ENCODE measurements at regions not wholly inside any gene's neighbourhood (a gene's known extent, or its start where the extent isn't known, plus 50 kb on each side); places are given as distances from the start of the nearest gene placed in this dataset.

- H3K27ac ChIP-seq (ENCODE audit: low read depth, low read length, poor library complexity, severe bottlenecking), result no peak overlapping the region
- H3K27me3 ChIP-seq (replicated peaks; ENCODE audit: insufficient read depth, low read depth, low read length, poor library complexity), result no peaks in the 10 kb centered on the region
- H3K4me1 ChIP-seq (ENCODE audit: insufficient read depth, low read length, poor library complexity, severe bottlenecking), result no peaks in the 10 kb centered on the region
- H3K36me3 ChIP-seq (ENCODE audit: insufficient read depth, low read length, poor library complexity, severe bottlenecking), result no peaks in the 10 kb centered on the region
- intact Hi-C loops (cut with micrococcal nuclease; ENCODE audit: unreplicated experiment), result no loop called here
- POLR2A ChIA-PET (ENCODE audit: low non-redundant PET), result no interaction called here
- BruUV-seq (replicated peaks), result no TSS peak
- CTCF ChIA-PET, result no interaction called here
- H3K4me3 ChIP-seq (ENCODE audit: low read depth, low read length, poor library complexity, severe bottlenecking), result no peak overlapping the region
- no peak for TF ChIP-seq CTCF (conservative IDR thresholded peaks at IDR 0.05; ENCODE audit: low read depth, low read length)
- TF ChIP-seq EZH2 (IDR thresholded peaks at IDR 0.05; ENCODE audit: borderline replicate concordance, low read depth, low read length, poor library complexity, severe bottlenecking), result no peak
- H3K9me3 ChIP-seq (ENCODE audit: low read depth, low read length, poor library complexity, severe bottlenecking), result no peaks in the 10 kb centered on the region
- no peak for DNase-seq (ENCODE audit: low spot score)
Measured at GRCh38 chr14:26938054-26938453, 340.2 kb upstream of the NOVA1 start.

- Histone ChIP-seq H3K27ac (ENCODE audit: low read depth, low read length, poor library complexity, severe bottlenecking) (no peak overlapping the region), H3K36me3 (ENCODE audit: insufficient read depth, low read length, poor library complexity, severe bottlenecking) (no peaks in the 10 kb centered on the region), H3K4me3 (ENCODE audit: low read depth, low read length, poor library complexity, severe bottlenecking) (no peak overlapping the region), H3K4me1 (ENCODE audit: insufficient read depth, low read length, poor library complexity, severe bottlenecking) (no peaks in the 10 kb centered on the region), H3K27me3 (replicated peaks; ENCODE audit: insufficient read depth, low read depth, low read length, poor library complexity) (no peaks in the 10 kb centered on the region), H3K9me3 (ENCODE audit: low read depth, low read length, poor library complexity, severe bottlenecking) (no peaks in the 10 kb centered on the region)
- BruUV-seq (replicated peaks), result no TSS peak
- ChIA-PET POLR2A (ENCODE audit: low non-redundant PET) (no interaction called here), CTCF (no interaction called here)
- no peak for DNase-seq (ENCODE audit: low spot score)
- TF ChIP-seq EZH2 (IDR thresholded peaks at IDR 0.05; ENCODE audit: borderline replicate concordance, low read depth, low read length, poor library complexity, severe bottlenecking) (no peak), CTCF (conservative IDR thresholded peaks at IDR 0.05; ENCODE audit: low read depth, low read length) (no peak)
- intact Hi-C loops (cut with micrococcal nuclease; ENCODE audit: unreplicated experiment), result no loop called here
Measured at GRCh38 chr14:26939755-26940154, 341.9 kb upstream of the NOVA1 start.

- Histone ChIP-seq H3K27me3 (replicated peaks; ENCODE audit: insufficient read depth, low read depth, low read length, poor library complexity) (no peaks in the 10 kb centered on the region), H3K36me3 (ENCODE audit: insufficient read depth, low read length, poor library complexity, severe bottlenecking) (no peaks in the 10 kb centered on the region), H3K4me3 (ENCODE audit: low read depth, low read length, poor library complexity, severe bottlenecking) (no peak overlapping the region), H3K4me1 (ENCODE audit: insufficient read depth, low read length, poor library complexity, severe bottlenecking) (no peaks in the 10 kb centered on the region), H3K27ac (ENCODE audit: low read depth, low read length, poor library complexity, severe bottlenecking) (no peak overlapping the region), H3K9me3 (ENCODE audit: low read depth, low read length, poor library complexity, severe bottlenecking) (no peaks in the 10 kb centered on the region)
- CTCF ChIA-PET, result no interaction called here
- TF ChIP-seq CTCF (conservative IDR thresholded peaks at IDR 0.05; ENCODE audit: low read depth, low read length), result no peak
- POLR2A ChIA-PET (ENCODE audit: low non-redundant PET), result no interaction called here
- no TSS peak for BruUV-seq (replicated peaks)
- DNase-seq (ENCODE audit: low spot score), result no peak
- intact Hi-C loops (cut with micrococcal nuclease; ENCODE audit: unreplicated experiment), result no loop called here
Measured at GRCh38 chr14:26941521-26941920, 343.7 kb upstream of the NOVA1 start.

All from A673 (cell line).